MM.1S (cell line): ENCODE measurements at regions not wholly inside any gene's neighbourhood (a gene's known extent, or its start where the extent isn't known, plus 50 kb on each side); places are given as distances from the start of the nearest gene placed in this dataset.

Experiments used
- CTCF ChIP-seq: fragments of 300-600 bp; sonication (generic); IDR thresholded peaks from 2 replicates; pipeline ENCODE4 v1.5.1; 2016; ENCODE audit warnings: antibody characterized with exemption, low read length, mixed read lengths
- EZH2 ChIP-seq: fragments of 300-600 bp; sonication (generic); optimal IDR thresholded peaks from 2 replicates; pipeline ENCODE3; 2017; ENCODE audit warnings: low read depth, mild to moderate bottlenecking, antibody characterized with exemption, low read length, mixed read lengths

GRCh38 chrX:74104356-74105015, 199.5 kb upstream of the ZCCHC13 start:
- TF ChIP-seq CTCF, result no peak
- no peak for TF ChIP-seq EZH2
